AG04450 (cell line): ENCODE measurements at regions not wholly inside any gene's neighbourhood (a gene's known extent, or its start where the extent isn't known, plus 50 kb on each side); places are given as distances from the start of the nearest gene placed in this dataset.

ENCODE experiments used
- CTCF ChIA-PET: fragments of 300-600, 350-600 bp; formaldehyde crosslinking; extraction: SDS; loops from one replicate; lab custom pipeline; 2022; ENCODE audit warnings: antibody characterized with exemption, inconsistent platforms; lab: Charles Lee
- POLR2A ChIA-PET: fragments of 350-600 bp; formaldehyde crosslinking; extraction: SDS; loops from one replicate; lab custom pipeline; 2021; ENCODE audit warnings: antibody characterized with exemption, inconsistent platforms; lab: Yijun Ruan, JAX
- DNase-seq: peaks from one replicate; pipeline ENCODE4 v3.0.0-alpha.2; 2011; ENCODE audit warnings: low read depth, low spot score
- H3K27ac ChIP-seq: one replicate; pipeline ENCODE4 v1.5.1; 2012; ENCODE audit warnings: low read depth, low read length, control low read depth
- H3K27me3 ChIP-seq: one replicate; pipeline ENCODE4 v1.6.0; 2012; ENCODE audit warnings: low read length; ENCODE audit not compliant: control insufficient read depth, insufficient read depth
- H3K4me3 ChIP-seq: 2 replicates; pipeline ENCODE4 v1.5.1; 2011; ENCODE audit warnings: mild to moderate bottlenecking, low read depth, low read length, control low read depth
- H3K9me3 ChIP-seq: 2 replicates; pipeline ENCODE4 v1.5.1; 2012; ENCODE audit warnings: low read length; ENCODE audit not compliant: control insufficient read depth, insufficient read depth
- TF ChIP-seq, protein P1 (sequence below): IDR thresholded peaks from 2 replicates; pipeline ENCODE4 v1.5.1; 2011; ENCODE audit warnings: low read depth, low read length, control low read depth, inconsistent platforms

DNA sequence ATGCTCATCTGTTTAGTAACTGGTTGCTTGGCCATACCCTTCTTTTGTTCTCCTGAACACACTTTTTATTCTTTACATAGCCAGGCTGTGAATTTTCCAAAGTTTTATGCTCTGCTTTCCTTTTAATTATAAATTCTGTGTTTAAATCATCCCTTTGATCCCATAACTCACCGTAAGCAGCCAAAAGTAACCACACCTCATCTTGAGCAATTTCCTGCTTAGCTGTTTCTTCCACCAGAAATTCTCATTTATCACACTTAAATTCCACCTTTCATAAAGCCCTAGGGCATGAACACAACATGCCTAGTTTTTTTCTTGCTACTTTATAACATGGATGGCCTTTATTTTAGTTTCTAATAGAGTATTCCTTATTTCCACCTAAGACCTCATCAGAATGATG, 510.7 kb downstream of the C12orf50 start:
- CTCF ChIA-PET: no interaction called here
- Histone ChIP-seq H3K4me3 (no peak overlapping the region), H3K27me3 (no peaks in the 10 kb centered on the region), H3K9me3 (no peaks in the 10 kb centered on the region), H3K27ac (no peak overlapping the region)
- POLR2A ChIA-PET: no interaction called here
- no peak for DNase-seq
- TF ChIP-seq, protein P1, sequence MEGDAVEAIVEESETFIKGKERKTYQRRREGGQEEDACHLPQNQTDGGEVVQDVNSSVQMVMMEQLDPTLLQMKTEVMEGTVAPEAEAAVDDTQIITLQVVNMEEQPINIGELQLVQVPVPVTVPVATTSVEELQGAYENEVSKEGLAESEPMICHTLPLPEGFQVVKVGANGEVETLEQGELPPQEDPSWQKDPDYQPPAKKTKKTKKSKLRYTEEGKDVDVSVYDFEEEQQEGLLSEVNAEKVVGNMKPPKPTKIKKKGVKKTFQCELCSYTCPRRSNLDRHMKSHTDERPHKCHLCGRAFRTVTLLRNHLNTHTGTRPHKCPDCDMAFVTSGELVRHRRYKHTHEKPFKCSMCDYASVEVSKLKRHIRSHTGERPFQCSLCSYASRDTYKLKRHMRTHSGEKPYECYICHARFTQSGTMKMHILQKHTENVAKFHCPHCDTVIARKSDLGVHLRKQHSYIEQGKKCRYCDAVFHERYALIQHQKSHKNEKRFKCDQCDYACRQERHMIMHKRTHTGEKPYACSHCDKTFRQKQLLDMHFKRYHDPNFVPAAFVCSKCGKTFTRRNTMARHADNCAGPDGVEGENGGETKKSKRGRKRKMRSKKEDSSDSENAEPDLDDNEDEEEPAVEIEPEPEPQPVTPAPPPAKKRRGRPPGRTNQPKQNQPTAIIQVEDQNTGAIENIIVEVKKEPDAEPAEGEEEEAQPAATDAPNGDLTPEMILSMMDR: no peak

DNA sequence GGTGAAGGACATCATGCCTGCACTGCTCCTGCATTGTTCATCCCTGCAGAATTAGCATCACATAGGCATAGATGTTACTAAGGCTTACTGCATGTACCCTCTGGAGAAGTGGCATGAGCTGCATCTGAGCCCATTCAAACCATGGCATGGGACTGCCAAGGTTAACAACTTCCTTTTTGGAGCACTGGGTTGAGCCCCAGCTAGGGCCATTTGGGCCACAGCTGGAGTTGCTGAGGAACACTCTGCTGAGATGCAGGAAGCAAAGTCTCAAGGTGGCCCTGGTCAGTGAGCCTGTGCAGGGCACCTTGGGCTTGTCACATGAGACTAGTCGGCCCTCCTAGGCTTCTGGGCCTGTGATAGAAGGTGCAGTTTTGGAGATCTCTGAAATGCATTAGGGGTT, 511.2 kb downstream of the C12orf50 start:
- H3K27me3 ChIP-seq: no peaks in the 10 kb centered on the region
- TF ChIP-seq, protein P1: no peak
- no peaks in the 10 kb centered on the region for H3K9me3 ChIP-seq
- H3K27ac ChIP-seq: no peak overlapping the region
- ChIA-PET CTCF (no interaction called here), POLR2A (no interaction called here)
- no peak overlapping the region for H3K4me3 ChIP-seq
- no peak for DNase-seq

GRCh38 chr12:87513536-87514280, 515.5 kb downstream of the C12orf50 start:
- POLR2A ChIA-PET: interaction anchor here (0.6 kb wide), 1 partner anchor 138 kb away, joined by 9 read pairs; no protein-coding TSS in a partner anchor

GRCh38 chr12:87511371-87511770, 517.8 kb downstream of the C12orf50 start:
- no peaks in the 10 kb centered on the region for H3K9me3 ChIP-seq
- no peak overlapping the region for H3K27ac ChIP-seq
- DNase-seq: no peak
- ChIA-PET CTCF (no interaction called here), POLR2A (no interaction called here)
- TF ChIP-seq, protein P1: no peak
- H3K4me3 ChIP-seq: no peak overlapping the region
- H3K27me3 ChIP-seq: no peaks in the 10 kb centered on the region

More at GRCh38 chr12:87513536-87514280, 515.5 kb downstream of the C12orf50 start:
- TF ChIP-seq, protein P1: no peak
- Histone ChIP-seq H3K27ac (no peak overlapping the region), H3K4me3 (no peak overlapping the region), H3K27me3 (no peaks in the 10 kb centered on the region), H3K9me3 (no peaks in the 10 kb centered on the region)
- CTCF ChIA-PET: no interaction called here
- DNase-seq: no peak

- no peak overlapping the region for H3K4me3 ChIP-seq
- ChIA-PET CTCF (no interaction called here), POLR2A (no interaction called here)
- H3K9me3 ChIP-seq: no peaks in the 10 kb centered on the region
- TF ChIP-seq, protein P1: no peak
- H3K27me3 ChIP-seq: no peaks in the 10 kb centered on the region
- no peak overlapping the region for H3K27ac ChIP-seq
- DNase-seq: no peak
Measured at GRCh38 chr12:87509237-87509820, 519.9 kb downstream of the C12orf50 start.
